Naive B cell (primary cell): ENCODE measurements at regions not wholly inside any gene's neighbourhood (a gene's known extent, or its start where the extent isn't known, plus 50 kb on each side); places are given as distances from the start of the nearest gene placed in this dataset.
"Not testable (repeated sequence)": the region's sequence is repeated elsewhere in the genome, so short reads cannot be mapped to it uniquely, and the experiment has no call there.

Experiments
- ATAC-seq, 2 donors: fragments of 150-1000 bp; cut with Tn5 transposase; 2 replicates each; pipeline ENCODE4 v1.10.0; 2021; ENCODE audit warnings: low read depth in 2 of 2, mild to moderate bottlenecking in 2 of 2, moderate library complexity in 2 of 2
- DNase-seq: peaks from one replicate; pipeline ENCODE4 v3.0.0; 2022
- H3K27ac Mint-ChIP-seq, 6 donors: one replicate each; pipeline ENCODE4 v1.8.0; 2020 to 2022; ENCODE audit warnings: mild to moderate bottlenecking in 6 of 6, mixed read lengths in 6 of 6, moderate library complexity in 5 of 6, inconsistent platforms in 2 of 6
- H3K27me3 Mint-ChIP-seq, 3 donors: one replicate each; pipeline ENCODE4 v1.8.0; 2021 to 2022; ENCODE audit warnings: mixed read lengths in 3 of 3, mild to moderate bottlenecking in 1 of 3
- H3K36me3 Mint-ChIP-seq, 2 donors: one replicate each; pipeline ENCODE4 v1.8.0; 2020 to 2022; ENCODE audit warnings: mixed read lengths in 2 of 2, inconsistent platforms in 1 of 2, mild to moderate bottlenecking in 1 of 2
- H3K4me1 Mint-ChIP-seq, 3 donors: one replicate each; pipeline ENCODE4 v1.8.0; 2020 to 2022; ENCODE audit warnings: mixed read lengths in 3 of 3, inconsistent platforms in 1 of 3, mild to moderate bottlenecking in 1 of 3, moderate library complexity in 1 of 3
- H3K4me3 Mint-ChIP-seq, 8 donors: one replicate each; pipeline ENCODE4 v1.8.0; 2020 to 2022; ENCODE audit warnings: mild to moderate bottlenecking in 8 of 8, mixed read lengths in 8 of 8, moderate library complexity in 8 of 8, inconsistent platforms in 2 of 8
- H3K9me3 Mint-ChIP-seq, 7 donors: one replicate each; pipeline ENCODE4 v1.8.0; 2020 to 2022; ENCODE audit warnings: mixed read lengths in 7 of 7, mild to moderate bottlenecking in 5 of 7, inconsistent platforms in 2 of 7, moderate library complexity in 1 of 7

DNA sequence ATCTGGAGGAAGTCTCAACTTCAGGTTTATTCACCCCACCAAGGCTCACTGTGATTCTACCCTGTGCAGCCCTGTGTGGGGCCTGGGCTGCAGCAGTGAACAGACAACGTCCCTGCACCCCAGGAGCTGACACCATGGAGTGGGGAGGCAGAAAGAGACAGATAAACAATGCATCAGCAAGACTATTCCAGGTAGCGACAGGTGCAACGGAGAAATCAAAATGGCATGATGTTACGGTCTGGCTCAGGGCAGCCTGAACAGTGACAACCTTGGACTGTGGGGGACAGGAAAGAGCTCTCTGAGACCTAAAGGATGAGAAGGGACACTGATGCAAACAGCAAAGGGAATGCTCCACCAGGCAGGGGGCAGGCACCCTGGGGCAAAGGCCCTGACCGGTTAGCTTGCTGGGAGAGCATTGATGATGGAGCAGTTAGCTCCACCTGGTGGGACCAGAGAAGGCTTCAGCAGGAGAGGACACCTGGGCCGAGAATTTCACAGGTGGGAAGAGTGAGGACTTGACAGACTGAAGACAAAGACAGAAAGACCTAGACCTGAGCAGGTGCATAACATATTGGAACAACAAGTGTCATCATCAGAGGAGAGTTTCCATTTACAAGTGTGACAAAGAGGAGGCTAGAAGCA is 589.9 kb downstream of the MATN1 start:
- Mint-ChIP-seq H3K9me3 (peaks cover 0 to 4% (median 0%) of the 10 kb centered on the region in 7 donors), H3K27ac (no peak overlapping the region), H3K4me3 (no peak overlapping the region), H3K27me3 (peaks cover 5 to 19% (median 8%) of the 10 kb centered on the region in 3 donors), H3K4me1 (no peaks in the 10 kb centered on the region), H3K36me3 (no peaks in the 10 kb centered on the region)
- DNase-seq (no peak), ATAC-seq (no peak)

- ATAC-seq (no peak), DNase-seq (no peak)
- Mint-ChIP-seq H3K27me3 (peaks cover 5 to 17% (median 8%) of the 10 kb centered on the region in 3 donors), H3K4me3 (no peak overlapping the region), H3K9me3 (peaks cover 0 to 4% (median 0%) of the 10 kb centered on the region in 7 donors), H3K4me1 (no peaks in the 10 kb centered on the region), H3K27ac (no peak overlapping the region), H3K36me3 (no peaks in the 10 kb centered on the region)
These were observed 590.6 kb downstream of the MATN1 start for GRCh38 chr1:30132602-30133286.

GRCh38 chr1:30130566-30130965 is 592.8 kb downstream of the MATN1 start:
- not testable (repeated sequence) for H3K27ac Mint-ChIP-seq, H3K4me1 Mint-ChIP-seq, H3K36me3 Mint-ChIP-seq, H3K9me3 Mint-ChIP-seq, DNase-seq, H3K4me3 Mint-ChIP-seq, ATAC-seq
- H3K27me3 Mint-ChIP-seq, result peaks cover 5 to 23% (median 5%) of the 10 kb centered on the region in 3 donors

- ATAC-seq (no peak), DNase-seq (no peak)
- H3K4me3 Mint-ChIP-seq, result no peak overlapping the region
- no peaks in the 10 kb centered on the region for H3K9me3 Mint-ChIP-seq
- H3K27ac Mint-ChIP-seq, result no peak overlapping the region
- H3K4me1 Mint-ChIP-seq, result no peaks in the 10 kb centered on the region
- no peaks in the 10 kb centered on the region for H3K36me3 Mint-ChIP-seq
- peaks cover 5 to 23% (median 5%) of the 10 kb centered on the region in 3 donors for H3K27me3 Mint-ChIP-seq
These were observed 593.3 kb downstream of the MATN1 start for GRCh38 chr1:30130099-30130498.

- H3K36me3 Mint-ChIP-seq, result no peaks in the 10 kb centered on the region
- H3K27me3 Mint-ChIP-seq, result peaks cover 5 to 23% (median 11%) of the 10 kb centered on the region in 3 donors
- no peak overlapping the region for H3K27ac Mint-ChIP-seq
- no peaks in the 10 kb centered on the region for H3K9me3 Mint-ChIP-seq
- ATAC-seq (no peak), DNase-seq (no peak)
- H3K4me1 Mint-ChIP-seq, result no peaks in the 10 kb centered on the region
- no peak overlapping the region for H3K4me3 Mint-ChIP-seq
These were observed 593.8 kb downstream of the MATN1 start for GRCh38 chr1:30129421-30130055.

DNA sequence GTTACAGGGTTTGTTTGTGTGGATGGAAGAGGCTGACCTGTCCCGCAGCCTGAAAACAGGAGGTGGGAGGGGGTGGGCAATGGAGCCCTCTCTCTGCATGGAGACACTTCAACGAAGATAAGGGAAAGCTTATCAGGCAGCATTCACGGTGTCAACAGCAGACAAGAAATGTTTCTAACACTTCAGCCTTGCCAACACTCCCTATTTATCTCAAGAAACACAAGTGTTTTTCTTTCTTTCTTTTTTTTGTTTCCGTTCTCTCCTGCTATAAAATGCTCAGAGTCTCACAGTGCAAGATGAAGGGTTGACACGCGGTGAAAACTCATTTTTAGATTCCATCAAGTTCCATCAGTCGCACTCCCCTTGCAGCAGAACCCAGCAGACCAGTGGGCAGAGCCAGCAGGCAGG is 594.4 kb downstream of the MATN1 start:
- Mint-ChIP-seq H3K4me1 (no peaks in the 10 kb centered on the region), H3K27ac (no peak overlapping the region), H3K27me3 (peaks cover 5 to 23% (median 14%) of the 10 kb centered on the region in 3 donors), H3K9me3 (no peaks in the 10 kb centered on the region), H3K36me3 (no peaks in the 10 kb centered on the region), H3K4me3 (no peak overlapping the region)
- ATAC-seq (no peak), DNase-seq (no peak)

DNA sequence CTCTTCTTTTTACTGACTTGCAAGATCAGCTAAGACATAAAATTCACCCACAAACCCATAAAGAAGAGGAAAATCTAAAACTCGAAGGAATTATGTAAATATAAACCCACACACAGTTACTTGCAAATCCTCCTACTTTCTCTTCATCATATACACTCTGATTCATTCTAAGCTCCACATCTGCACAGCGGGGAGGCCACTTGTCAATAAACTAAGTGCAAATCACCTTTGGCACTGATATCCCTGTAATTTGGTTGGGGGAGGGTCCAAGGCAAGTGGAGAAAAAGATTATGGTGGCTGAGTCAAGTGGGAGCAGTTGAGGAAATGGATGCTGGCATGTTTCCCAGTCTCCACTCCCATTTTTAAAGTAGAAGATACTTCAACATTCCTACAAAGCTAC is 596.5 kb downstream of the MATN1 start:
- Mint-ChIP-seq H3K27me3 (peaks cover 9 to 29% (median 10%) of the 10 kb centered on the region in 3 donors), H3K27ac (no peak overlapping the region), H3K36me3 (no peaks in the 10 kb centered on the region), H3K4me3 (no peak overlapping the region), H3K9me3 (no peaks in the 10 kb centered on the region), H3K4me1 (no peaks in the 10 kb centered on the region)
- DNase-seq, result no peak
- ATAC-seq, result no peak

- Mint-ChIP-seq H3K27ac (peak overlapping the region in 1 of 6 donors; percentile 85), H3K4me3 (no peak overlapping the region), H3K9me3 (no peaks in the 10 kb centered on the region), H3K4me1 (no peaks in the 10 kb centered on the region), H3K27me3 (peaks cover 9 to 23% (median 10%) of the 10 kb centered on the region in 3 donors), H3K36me3 (no peaks in the 10 kb centered on the region)
- DNase-seq, result no peak
- ATAC-seq, result no peak
These were observed 597.6 kb downstream of the MATN1 start for GRCh38 chr1:30125821-30126170.

- DNase-seq (no peak), ATAC-seq (no peak)
- Mint-ChIP-seq H3K36me3 (no peaks in the 10 kb centered on the region), H3K4me1 (no peaks in the 10 kb centered on the region), H3K27me3 (peaks cover 4 to 18% (median 9%) of the 10 kb centered on the region in 3 donors), H3K4me3 (no peak overlapping the region), H3K9me3 (no peaks in the 10 kb centered on the region), H3K27ac (peak overlapping the region in 1 of 6 donors; percentile 52)
These were observed 598.2 kb downstream of the MATN1 start for GRCh38 chr1:30125021-30125820.

DNA sequence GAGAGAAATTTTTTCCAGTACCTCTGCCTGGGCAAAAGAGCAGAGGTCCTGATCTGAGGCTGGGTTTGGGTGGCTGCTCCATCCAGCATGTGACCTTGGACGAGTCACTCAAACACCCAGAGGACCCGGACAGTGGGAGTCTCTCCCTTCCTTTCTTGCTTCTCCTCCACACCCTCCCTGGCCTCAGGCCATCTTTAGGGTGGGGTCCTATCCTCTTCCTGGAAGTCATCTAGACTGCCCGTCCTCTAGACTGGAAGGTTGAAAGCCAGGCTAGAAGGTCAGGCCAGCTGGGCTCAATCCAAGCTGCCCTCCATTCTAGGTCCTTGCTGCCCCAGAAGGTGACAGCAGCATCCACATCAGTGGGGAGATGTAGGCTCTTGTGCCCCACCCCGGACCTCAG is 599.5 kb downstream of the MATN1 start:
- no peak for ATAC-seq
- H3K27ac Mint-ChIP-seq, result no peak overlapping the region

DNA sequence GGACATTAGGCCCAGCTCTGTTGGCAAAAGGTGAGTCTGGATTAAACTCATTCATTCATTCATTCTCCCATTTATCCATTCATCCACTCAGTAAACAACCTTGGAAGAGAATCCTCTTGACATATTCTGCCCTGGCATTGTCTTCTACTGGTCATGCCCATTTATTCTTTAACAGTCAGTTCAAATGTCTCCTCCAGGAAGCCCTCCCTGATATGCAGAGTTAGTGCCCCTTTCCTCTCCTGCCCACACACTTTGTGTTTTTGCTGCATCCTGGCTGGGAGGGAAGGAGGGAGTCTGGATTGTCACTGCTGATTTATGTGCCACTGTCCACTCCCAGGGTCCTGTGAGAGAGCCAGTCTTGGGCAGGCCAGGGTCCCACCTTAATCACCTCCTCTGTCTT is 600.3 kb downstream of the MATN1 start:
- no peaks in the 10 kb centered on the region for H3K36me3 Mint-ChIP-seq
- H3K27me3 Mint-ChIP-seq, result peaks cover 4 to 13% (median 9%) of the 10 kb centered on the region in 3 donors
- ATAC-seq, result no peak
- no peaks in the 10 kb centered on the region for H3K9me3 Mint-ChIP-seq
- no peak overlapping the region for H3K4me3 Mint-ChIP-seq
- no peaks in the 10 kb centered on the region for H3K4me1 Mint-ChIP-seq
- no peak for DNase-seq
- H3K27ac Mint-ChIP-seq, result no peak overlapping the region

More for the DNA sequence above, 599.5 kb downstream of the MATN1 start:
- Mint-ChIP-seq H3K9me3 (no peaks in the 10 kb centered on the region), H3K4me3 (no peak overlapping the region), H3K27me3 (peaks cover 4 to 13% (median 9%) of the 10 kb centered on the region in 3 donors), H3K4me1 (no peaks in the 10 kb centered on the region), H3K36me3 (no peaks in the 10 kb centered on the region)
- DNase-seq, result no peak

DNA sequence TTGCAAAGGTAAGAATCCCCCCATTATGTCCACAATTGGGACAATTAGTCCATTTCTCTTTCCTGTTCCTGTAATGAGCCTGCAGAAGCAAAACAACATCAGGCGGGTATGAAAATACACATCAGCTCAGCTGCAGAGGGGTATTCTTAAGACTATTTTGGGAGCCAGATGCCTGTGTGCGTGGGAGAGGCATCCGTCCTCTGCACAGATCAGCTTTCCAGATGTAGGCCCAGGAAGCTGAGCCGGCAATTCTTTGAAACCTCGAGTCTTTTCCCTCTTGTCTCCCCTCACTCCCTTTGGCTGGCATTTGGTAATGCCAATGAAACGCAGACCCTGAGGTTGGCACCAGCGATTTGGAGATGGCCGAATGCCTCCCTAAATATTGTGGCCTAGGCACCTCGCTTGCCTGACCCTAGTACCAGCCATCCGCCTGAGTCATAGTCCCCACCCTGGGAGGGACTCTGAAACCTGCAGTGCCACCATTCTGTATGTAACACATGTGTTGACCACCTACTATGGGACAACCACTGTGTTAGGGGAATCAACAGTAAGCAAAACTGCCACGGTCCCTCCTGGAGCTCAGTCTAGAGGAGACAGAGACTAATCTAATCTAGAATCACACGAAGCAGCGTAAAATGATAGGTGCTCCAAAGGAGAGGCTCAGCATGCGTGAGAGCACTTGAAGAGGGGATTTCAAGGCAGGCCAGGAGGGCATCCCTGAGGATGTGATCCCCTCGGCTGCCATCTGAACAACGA is 603.0 kb downstream of the MATN1 start:
- ATAC-seq, result no peak
- H3K36me3 Mint-ChIP-seq, result no peaks in the 10 kb centered on the region
- peaks cover 0 to 3% (median 0%) of the 10 kb centered on the region in 7 donors for H3K9me3 Mint-ChIP-seq
- no peak overlapping the region for H3K4me3 Mint-ChIP-seq
- no peak for DNase-seq
- peak overlapping the region in 1 of 6 donors; percentile 9 for H3K27ac Mint-ChIP-seq
- H3K27me3 Mint-ChIP-seq, result peaks cover 4 to 9% (median 6%) of the 10 kb centered on the region in 3 donors
- H3K4me1 Mint-ChIP-seq, result no peaks in the 10 kb centered on the region

GRCh38 chr1:30117685-30118084 is 605.7 kb downstream of the MATN1 start:
- no peak overlapping the region for H3K27ac Mint-ChIP-seq

More at GRCh38 chr1:30117685-30118084, 605.7 kb downstream of the MATN1 start:
- no peaks in the 10 kb centered on the region for H3K4me1 Mint-ChIP-seq
- ATAC-seq (no peak), DNase-seq (no peak)
- H3K36me3 Mint-ChIP-seq, result no peaks in the 10 kb centered on the region
- H3K27me3 Mint-ChIP-seq, result peaks cover 5 to 12% (median 11%) of the 10 kb centered on the region in 3 donors
- H3K9me3 Mint-ChIP-seq, result peaks cover 0 to 3% (median 0%) of the 10 kb centered on the region in 7 donors
- no peak overlapping the region for H3K4me3 Mint-ChIP-seq
